Keratinocyte (primary cell): ENCODE measurements at regions not wholly inside any gene's neighbourhood (a gene's known extent, or its start where the extent isn't known, plus 50 kb on each side); places are given as distances from the start of the nearest gene placed in this dataset.

Experiments
- DNase-seq: peaks from one replicate; pipeline ENCODE4 v3.0.0-alpha.2; 2011; ENCODE audit warnings: low read depth, missing footprints, low spot score
- FAIRE-seq: peaks from 2 replicates; lab custom pipeline; 2011; peaks lifted over from hg19 to GRCh38; lab: Jason Lieb, UNC
- H2AFZ ChIP-seq: 2 replicates; pipeline ENCODE4 v1.6.0; 2012; ENCODE audit warnings: low read length, control low read depth, inconsistent platforms; ENCODE audit not compliant: control insufficient read depth
- H3K27ac ChIP-seq: 2 replicates; pipeline ENCODE4 v1.5.1; 2011; ENCODE audit warnings: low read length; ENCODE audit not compliant: control insufficient read depth, insufficient read depth
- H3K27me3 ChIP-seq: 3 replicates; pipeline ENCODE4 v1.6.0; 2011; ENCODE audit warnings: low read length; ENCODE audit not compliant: control insufficient read depth, insufficient read depth; ENCODE audit errors: extremely low read depth
- H3K36me3 ChIP-seq, 2 experiments: 2 replicates in 1 of 2; 3 replicates in 1 of 2; pipeline ENCODE4 v1.5.1; 2011; ENCODE audit warnings: low read length in 2 of 2, mild to moderate bottlenecking in 1 of 2; ENCODE audit not compliant: control insufficient read depth in 2 of 2, insufficient read depth in 2 of 2; ENCODE audit errors: extremely low read depth in 1 of 2
- H3K4me1 ChIP-seq: 3 replicates; pipeline ENCODE4 v1.5.1; 2011; ENCODE audit warnings: low read length; ENCODE audit not compliant: control insufficient read depth, insufficient read depth; ENCODE audit errors: extremely low read depth
- H3K4me2 ChIP-seq: 3 replicates; pipeline ENCODE4 v1.6.0; 2011; ENCODE audit warnings: low read depth, low read length; ENCODE audit not compliant: control insufficient read depth, insufficient read depth; ENCODE audit errors: extremely low read depth
- H3K4me3 ChIP-seq, 3 experiments: fragments of 200-600 bp in 1 of 3; sonication (generic) in 1 of 3; 2 replicates in 2 of 3; 3 replicates in 1 of 3; pipeline ENCODE4 v1.5.1; 2011 to 2016; ENCODE audit warnings: low read length in 3 of 3, mild to moderate bottlenecking in 3 of 3, control low read depth in 2 of 3, inconsistent platforms in 1 of 3, low read depth in 1 of 3, mixed read lengths in 1 of 3, mixed run types in 1 of 3, moderate library complexity in 1 of 3; ENCODE audit not compliant: control insufficient read depth in 2 of 3, insufficient read depth in 2 of 3; ENCODE audit errors: extremely low read depth in 1 of 3
- H3K79me2 ChIP-seq: 2 replicates; pipeline ENCODE4 v1.6.0; 2012; ENCODE audit warnings: low read length; ENCODE audit not compliant: control insufficient read depth, insufficient read depth
- H3K9ac ChIP-seq: 3 replicates; pipeline ENCODE4 v1.6.0; 2011; ENCODE audit warnings: low read length; ENCODE audit not compliant: control insufficient read depth, insufficient read depth; ENCODE audit errors: extremely low read depth
- H3K9me1 ChIP-seq: 3 replicates; pipeline ENCODE4 v1.6.0; 2011; ENCODE audit warnings: low read length; ENCODE audit not compliant: control insufficient read depth, insufficient read depth; ENCODE audit errors: extremely low read depth
- H3K9me3 ChIP-seq: 2 replicates; pipeline ENCODE4 v1.5.1; 2012; ENCODE audit warnings: low read depth, low read length; ENCODE audit not compliant: control insufficient read depth
- H4K20me1 ChIP-seq: 3 replicates; pipeline ENCODE4 v1.6.0; 2011; ENCODE audit warnings: low read length; ENCODE audit not compliant: control insufficient read depth, insufficient read depth; ENCODE audit errors: extremely low read depth
- EZH2 ChIP-seq: IDR thresholded peaks from one replicate; pipeline ENCODE4 v1.6.1; 2012; ENCODE audit warnings: inconsistent platforms, mild to moderate bottlenecking, low read length, moderate library complexity
- dilution Hi-C: fragments of 300-500 bp; cut with MboI; formaldehyde crosslinking; loops from one replicate; pipeline ENCODE4 v1.7.0; 2020; ENCODE audit warnings: low sequenced_read_pairs; ENCODE audit not compliant: extremely low pct_ligation_motif_present
- TF ChIP-seq, protein P1 (sequence below), 3 experiments: IDR thresholded peaks in 1 of 3; conservative IDR thresholded peaks in 1 of 3; optimal IDR thresholded peaks in 1 of 3; 2 replicates in 2 of 3; 3 replicates in 1 of 3; pipeline versions ENCODE3 to v1.5.1; 2011; ENCODE audit warnings: low read length in 3 of 3, mild to moderate bottlenecking in 3 of 3, moderate library complexity in 2 of 3, control low read depth in 1 of 3, inconsistent platforms in 1 of 3; ENCODE audit not compliant: insufficient read depth in 2 of 3; ENCODE audit errors: extremely low read depth in 1 of 3

DNA sequence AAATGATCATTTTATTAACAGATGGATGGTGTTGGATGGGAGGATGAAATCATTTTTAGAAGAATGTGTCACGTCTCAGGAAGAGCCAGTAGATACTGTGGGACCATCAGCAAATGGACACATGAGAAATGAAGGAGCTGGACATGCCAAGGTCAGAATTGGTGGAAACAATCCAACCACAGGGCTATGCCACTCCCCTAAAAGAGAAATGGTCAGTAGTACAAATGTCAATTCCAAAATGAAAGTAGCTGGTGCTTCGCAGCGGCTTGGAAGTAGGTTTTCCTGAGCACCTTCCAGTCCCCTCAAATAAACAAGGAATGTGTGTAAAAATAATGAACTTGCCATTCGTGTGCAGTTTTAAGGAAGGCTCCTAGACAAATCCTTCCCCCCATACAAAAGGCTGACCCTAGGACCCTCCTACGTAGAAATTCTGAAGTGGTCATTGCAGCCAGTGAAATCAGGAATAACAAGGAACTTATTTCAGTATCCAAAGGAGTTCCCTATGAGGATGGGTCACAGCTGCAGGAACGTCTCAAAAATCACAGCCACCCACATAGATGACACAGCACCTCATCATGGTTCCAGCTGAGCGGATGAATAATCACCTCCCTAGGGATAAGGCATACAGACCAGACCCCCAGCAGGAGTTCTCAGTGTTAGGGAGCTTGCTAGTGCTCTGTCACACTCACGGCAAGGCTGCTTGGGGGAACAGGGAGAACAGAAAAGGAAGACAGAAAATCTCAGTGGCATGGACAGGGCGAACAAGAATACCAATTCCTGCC lies 239.2 kb downstream of the HS3ST3A1 start:
- H3K4me2 ChIP-seq, result no peak overlapping the region
- no peak overlapping the region for H2AFZ ChIP-seq
- FAIRE-seq (no peak), DNase-seq (no peak)
- no peaks in the 10 kb centered on the region for H3K79me2 ChIP-seq
- no peaks in the 10 kb centered on the region for H3K9me3 ChIP-seq
- H3K36me3 ChIP-seq, result no peaks in the 10 kb centered on the region
- TF ChIP-seq EZH2, result no peak
- TF ChIP-seq, protein P1, sequence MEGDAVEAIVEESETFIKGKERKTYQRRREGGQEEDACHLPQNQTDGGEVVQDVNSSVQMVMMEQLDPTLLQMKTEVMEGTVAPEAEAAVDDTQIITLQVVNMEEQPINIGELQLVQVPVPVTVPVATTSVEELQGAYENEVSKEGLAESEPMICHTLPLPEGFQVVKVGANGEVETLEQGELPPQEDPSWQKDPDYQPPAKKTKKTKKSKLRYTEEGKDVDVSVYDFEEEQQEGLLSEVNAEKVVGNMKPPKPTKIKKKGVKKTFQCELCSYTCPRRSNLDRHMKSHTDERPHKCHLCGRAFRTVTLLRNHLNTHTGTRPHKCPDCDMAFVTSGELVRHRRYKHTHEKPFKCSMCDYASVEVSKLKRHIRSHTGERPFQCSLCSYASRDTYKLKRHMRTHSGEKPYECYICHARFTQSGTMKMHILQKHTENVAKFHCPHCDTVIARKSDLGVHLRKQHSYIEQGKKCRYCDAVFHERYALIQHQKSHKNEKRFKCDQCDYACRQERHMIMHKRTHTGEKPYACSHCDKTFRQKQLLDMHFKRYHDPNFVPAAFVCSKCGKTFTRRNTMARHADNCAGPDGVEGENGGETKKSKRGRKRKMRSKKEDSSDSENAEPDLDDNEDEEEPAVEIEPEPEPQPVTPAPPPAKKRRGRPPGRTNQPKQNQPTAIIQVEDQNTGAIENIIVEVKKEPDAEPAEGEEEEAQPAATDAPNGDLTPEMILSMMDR (optimal IDR thresholded peaks at IDR 0.05 in 1 of 3, IDR thresholded peaks at IDR 0.05 in 1 of 3, conservative IDR thresholded peaks at IDR 0.05 in 1 of 3; ENCODE audit: extremely low read depth in 1 of 3, insufficient read depth in 2 of 3, low read length in 3 of 3), result no peak
- H3K27me3 ChIP-seq, result no peaks in the 10 kb centered on the region
- no peaks in the 10 kb centered on the region for H4K20me1 ChIP-seq
- no peak overlapping the region for H3K4me3 ChIP-seq
- H3K9ac ChIP-seq, result no peak overlapping the region
- dilution Hi-C loops, result no loop called here
- no peaks in the 10 kb centered on the region for H3K9me1 ChIP-seq
- no peak overlapping the region for H3K27ac ChIP-seq
- no peaks in the 10 kb centered on the region for H3K4me1 ChIP-seq

DNA sequence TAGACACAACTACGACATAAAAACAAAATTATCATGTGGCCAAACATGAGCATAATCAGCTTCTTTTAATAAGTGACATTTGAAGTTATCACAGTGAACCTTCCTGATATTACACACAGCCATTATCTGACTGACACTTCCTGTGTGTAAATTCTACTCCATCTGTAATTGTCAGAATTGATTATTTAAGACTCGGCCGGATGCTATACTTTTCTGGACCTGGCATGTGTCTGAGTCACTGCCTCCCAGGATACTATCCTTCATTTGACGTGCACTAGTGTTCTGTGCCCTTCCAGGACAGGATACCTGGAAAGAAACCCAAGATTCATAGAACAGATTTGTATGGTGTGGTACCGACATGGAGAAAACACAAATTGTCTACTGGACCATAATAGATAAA lies 242.0 kb downstream of the HS3ST3A1 start:
- FAIRE-seq (no peak), DNase-seq (no peak)
- Histone ChIP-seq H3K36me3 (no peaks in the 10 kb centered on the region), H4K20me1 (no peaks in the 10 kb centered on the region), H3K27ac (no peak overlapping the region), H3K27me3 (no peaks in the 10 kb centered on the region), H3K4me2 (no peak overlapping the region), H3K4me3 (no peak overlapping the region), H3K9ac (no peak overlapping the region), H3K79me2 (no peaks in the 10 kb centered on the region), H3K9me3 (no peaks in the 10 kb centered on the region), H3K4me1 (no peaks in the 10 kb centered on the region), H3K9me1 (no peaks in the 10 kb centered on the region), H2AFZ (no peak overlapping the region)
- dilution Hi-C loops, result no loop called here
- TF ChIP-seq, protein P1 (optimal IDR thresholded peaks at IDR 0.05 in 1 of 3, IDR thresholded peaks at IDR 0.05 in 1 of 3, conservative IDR thresholded peaks at IDR 0.05 in 1 of 3; ENCODE audit: extremely low read depth in 1 of 3, insufficient read depth in 2 of 3, low read length in 3 of 3), result no peak
- no peak for TF ChIP-seq EZH2
